ENCODE measurements at regions not wholly inside any gene's neighbourhood (a gene's known extent, or its start where the extent isn't known, plus 50 kb on each side); places are given as distances from the start of the nearest gene placed in this dataset.

GRCh38 chrX:16445166-16445752 lies 204.7 kb upstream of the S100G start:
- TF ChIP-seq, protein P1, sequence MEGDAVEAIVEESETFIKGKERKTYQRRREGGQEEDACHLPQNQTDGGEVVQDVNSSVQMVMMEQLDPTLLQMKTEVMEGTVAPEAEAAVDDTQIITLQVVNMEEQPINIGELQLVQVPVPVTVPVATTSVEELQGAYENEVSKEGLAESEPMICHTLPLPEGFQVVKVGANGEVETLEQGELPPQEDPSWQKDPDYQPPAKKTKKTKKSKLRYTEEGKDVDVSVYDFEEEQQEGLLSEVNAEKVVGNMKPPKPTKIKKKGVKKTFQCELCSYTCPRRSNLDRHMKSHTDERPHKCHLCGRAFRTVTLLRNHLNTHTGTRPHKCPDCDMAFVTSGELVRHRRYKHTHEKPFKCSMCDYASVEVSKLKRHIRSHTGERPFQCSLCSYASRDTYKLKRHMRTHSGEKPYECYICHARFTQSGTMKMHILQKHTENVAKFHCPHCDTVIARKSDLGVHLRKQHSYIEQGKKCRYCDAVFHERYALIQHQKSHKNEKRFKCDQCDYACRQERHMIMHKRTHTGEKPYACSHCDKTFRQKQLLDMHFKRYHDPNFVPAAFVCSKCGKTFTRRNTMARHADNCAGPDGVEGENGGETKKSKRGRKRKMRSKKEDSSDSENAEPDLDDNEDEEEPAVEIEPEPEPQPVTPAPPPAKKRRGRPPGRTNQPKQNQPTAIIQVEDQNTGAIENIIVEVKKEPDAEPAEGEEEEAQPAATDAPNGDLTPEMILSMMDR (IDR thresholded peaks at IDR 0.05): no peak
- DNase-seq (ENCODE audit: low spot score) (no peak), ATAC-seq (ENCODE audit: insufficient number of reproducible peaks, low FRiP score, low read depth) (no peak)
- Histone ChIP-seq H3K27me3 (replicated peaks; ENCODE audit: insufficient read depth) (no peaks in the 10 kb centered on the region), H3K27ac (no peak overlapping the region), H3K4me1 (ENCODE audit: control insufficient read depth in 1 of 2, low read depth in 2 of 2) (no peaks in the 10 kb centered on the region), H3K9me3 (no peaks in the 10 kb centered on the region), H3K36me3 (no peaks in the 10 kb centered on the region), H3K4me3 (no peak overlapping the region)

GRCh38 chrX:16451334-16451733 lies 198.6 kb upstream of the S100G start:
- Histone ChIP-seq H3K27ac (no peak overlapping the region), H3K9me3 (no peaks in the 10 kb centered on the region), H3K36me3 (no peaks in the 10 kb centered on the region), H3K4me3 (no peak overlapping the region), H3K4me1 (ENCODE audit: control insufficient read depth in 1 of 2, low read depth in 2 of 2) (no peaks in the 10 kb centered on the region), H3K27me3 (replicated peaks; ENCODE audit: insufficient read depth) (no peaks in the 10 kb centered on the region)
- DNase-seq (ENCODE audit: low spot score): no peak
- TF ChIP-seq, protein P1 (IDR thresholded peaks at IDR 0.05): no peak
- ATAC-seq (ENCODE audit: insufficient number of reproducible peaks, low FRiP score, low read depth): no peak

DNA sequence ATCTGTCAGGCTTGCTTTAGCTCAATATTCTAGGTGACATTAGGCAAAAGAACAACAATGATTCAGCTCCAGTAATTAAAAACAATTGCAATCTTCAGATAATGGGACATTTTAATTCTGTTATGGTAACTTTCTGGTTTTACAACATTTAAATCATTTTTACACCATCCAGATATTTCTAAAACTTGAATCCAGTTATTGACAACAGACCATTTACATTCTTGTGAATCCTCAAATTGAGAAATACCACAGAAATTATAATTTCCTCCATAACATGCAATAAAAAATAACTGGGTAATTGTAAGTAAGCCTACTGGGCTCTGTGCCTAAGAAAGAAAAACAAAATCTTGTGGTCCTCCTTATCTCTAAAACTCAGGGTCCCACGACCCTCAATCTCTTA lies 195.0 kb upstream of the S100G start:
- H3K4me1 ChIP-seq (ENCODE audit: control insufficient read depth in 1 of 2, low read depth in 2 of 2): no peaks in the 10 kb centered on the region
- DNase-seq (ENCODE audit: low spot score) (no peak), ATAC-seq (ENCODE audit: insufficient number of reproducible peaks, low FRiP score, low read depth) (no peak)
- H3K36me3 ChIP-seq: no peaks in the 10 kb centered on the region
- H3K27me3 ChIP-seq (replicated peaks; ENCODE audit: insufficient read depth): no peaks in the 10 kb centered on the region
- H3K4me3 ChIP-seq: no peak overlapping the region
- no peaks in the 10 kb centered on the region for H3K9me3 ChIP-seq
- H3K27ac ChIP-seq: no peak overlapping the region
- TF ChIP-seq, protein P1 (IDR thresholded peaks at IDR 0.05): no peak

DNA sequence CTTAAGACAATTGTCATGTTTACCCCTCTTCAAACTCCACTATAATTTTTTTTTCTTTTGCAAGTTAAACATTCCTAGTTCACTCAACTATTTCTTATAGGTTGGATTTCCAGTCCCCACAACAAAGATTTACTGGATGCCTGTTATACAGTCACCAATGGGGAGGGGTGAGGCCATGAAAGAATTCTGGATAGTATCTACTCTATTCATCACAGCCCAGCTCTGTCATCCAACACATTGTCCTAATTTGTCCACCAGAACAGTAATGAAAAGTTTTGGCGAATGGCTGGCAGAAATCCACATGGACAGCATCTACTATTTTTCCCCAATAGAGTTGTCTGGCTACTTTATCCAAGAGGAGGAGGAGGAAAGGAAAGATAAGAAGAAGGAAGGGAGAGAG lies 192.7 kb upstream of the S100G start:
- no peak for ATAC-seq (ENCODE audit: insufficient number of reproducible peaks, low FRiP score, low read depth)
- Histone ChIP-seq H3K27me3 (replicated peaks; ENCODE audit: insufficient read depth) (no peaks in the 10 kb centered on the region), H3K4me1 (ENCODE audit: control insufficient read depth in 1 of 2, low read depth in 2 of 2) (peaks cover 0 to 3% of the 10 kb centered on the region in 2 donors), H3K27ac (no peak overlapping the region), H3K9me3 (no peaks in the 10 kb centered on the region), H3K4me3 (no peak overlapping the region), H3K36me3 (no peaks in the 10 kb centered on the region)
- TF ChIP-seq, protein P1 (IDR thresholded peaks at IDR 0.05): no peak
- no peak for DNase-seq (ENCODE audit: low spot score)

DNA sequence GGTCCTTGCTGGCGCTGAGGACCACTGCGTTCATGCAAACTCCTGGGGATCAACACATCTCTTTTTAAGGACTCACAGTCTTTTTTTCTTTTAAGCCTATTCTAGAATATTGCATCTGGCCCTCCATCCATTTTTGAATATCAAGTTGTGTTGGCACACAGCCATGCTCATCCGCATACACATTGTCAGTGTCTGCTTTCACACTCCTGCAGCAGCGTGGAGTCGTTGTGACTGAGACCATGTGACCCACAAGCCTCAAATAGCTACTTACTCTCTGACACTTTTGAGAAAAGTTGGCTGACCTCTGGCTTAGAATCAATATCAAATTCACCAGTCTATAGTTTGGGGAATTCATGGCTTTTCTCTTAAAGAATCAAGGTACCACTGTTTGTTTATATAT lies 191.8 kb upstream of the S100G start:
- Histone ChIP-seq H3K27ac (no peak overlapping the region), H3K4me1 (ENCODE audit: control insufficient read depth in 1 of 2, low read depth in 2 of 2) (peaks cover 0 to 6% of the 10 kb centered on the region in 2 donors), H3K4me3 (no peak overlapping the region), H3K27me3 (replicated peaks; ENCODE audit: insufficient read depth) (no peaks in the 10 kb centered on the region), H3K36me3 (no peaks in the 10 kb centered on the region), H3K9me3 (no peaks in the 10 kb centered on the region)
- no peak for ATAC-seq (ENCODE audit: insufficient number of reproducible peaks, low FRiP score, low read depth)
- no peak for DNase-seq (ENCODE audit: low spot score)
- TF ChIP-seq, protein P1 (IDR thresholded peaks at IDR 0.05): no peak
